ENCODE measurements at regions not wholly inside any gene's neighbourhood (a gene's known extent, or its start where the extent isn't known, plus 50 kb on each side); places are given as distances from the start of the nearest gene placed in this dataset.

GRCh38 chr12:98280152-98280551 is 235.2 kb upstream of the TMPO start:
- no peak for DNase-seq (ENCODE audit: low spot score)

- DNase-seq (ENCODE audit: low spot score), result no peak
Measured at GRCh38 chr12:98280621-98281020, 234.8 kb upstream of the TMPO start.

- DNase-seq (ENCODE audit: low spot score), result no peak
Measured at GRCh38 chr12:98291828-98292227, 223.6 kb upstream of the TMPO start.

GRCh38 chr12:98294051-98294805 is 221.2 kb upstream of the TMPO start:
- no peak for DNase-seq (ENCODE audit: low spot score)

- DNase-seq (ENCODE audit: low spot score), result no peak
Measured at GRCh38 chr12:98295681-98296080, 219.7 kb upstream of the TMPO start.

GRCh38 chr12:98296462-98297079 is 218.8 kb upstream of the TMPO start:
- DNase-seq (ENCODE audit: low spot score), result no peak

GRCh38 chr12:98297538-98297937 is 217.9 kb upstream of the TMPO start:
- DNase-seq (ENCODE audit: low spot score), result no peak

- DNase-seq (ENCODE audit: low spot score), result no peak
Measured at GRCh38 chr12:98308141-98308540, 207.2 kb upstream of the TMPO start.

GRCh38 chr12:98317939-98318899 is 197.2 kb upstream of the TMPO start:
- no peak for DNase-seq (ENCODE audit: low spot score)

- no peak for DNase-seq (ENCODE audit: low spot score)
Measured at GRCh38 chr12:98319716-98320425, 195.5 kb upstream of the TMPO start.

- DNase-seq (ENCODE audit: low spot score), result no peak
Measured at GRCh38 chr12:98325003-98325402, 190.4 kb upstream of the TMPO start.

- no peak for DNase-seq (ENCODE audit: low spot score)
Measured at GRCh38 chr12:98328467-98328866, 186.9 kb upstream of the TMPO start.

GRCh38 chr12:98329589-98329988 is 185.8 kb upstream of the TMPO start:
- no peak for DNase-seq (ENCODE audit: low spot score)

- peak; percentile 9 for DNase-seq (ENCODE audit: low spot score)
Measured at GRCh38 chr12:98332642-98333041, 182.7 kb upstream of the TMPO start.

GRCh38 chr12:98334768-98335167 is 180.6 kb upstream of the TMPO start:
- no peak for DNase-seq (ENCODE audit: low spot score)

GRCh38 chr12:98341026-98341425 is 174.4 kb upstream of the TMPO start:
- no peak for DNase-seq (ENCODE audit: low spot score)

GRCh38 chr12:98341732-98342131 is 173.7 kb upstream of the TMPO start:
- DNase-seq (ENCODE audit: low spot score), result no peak

GRCh38 chr12:98343002-98343567 is 172.3 kb upstream of the TMPO start:
- DNase-seq (ENCODE audit: low spot score), result no peak

GRCh38 chr12:98344046-98344930 is 171.1 kb upstream of the TMPO start:
- DNase-seq (ENCODE audit: low spot score), result no peak

- DNase-seq (ENCODE audit: low spot score), result no peak
Measured at GRCh38 chr12:98345308-98345876, 170.0 kb upstream of the TMPO start.

Measured in SW480 (cell line).